ENCODE measurements at regions not wholly inside any gene's neighbourhood (a gene's known extent, or its start where the extent isn't known, plus 50 kb on each side); places are given as distances from the start of the nearest gene placed in this dataset.

DNA sequence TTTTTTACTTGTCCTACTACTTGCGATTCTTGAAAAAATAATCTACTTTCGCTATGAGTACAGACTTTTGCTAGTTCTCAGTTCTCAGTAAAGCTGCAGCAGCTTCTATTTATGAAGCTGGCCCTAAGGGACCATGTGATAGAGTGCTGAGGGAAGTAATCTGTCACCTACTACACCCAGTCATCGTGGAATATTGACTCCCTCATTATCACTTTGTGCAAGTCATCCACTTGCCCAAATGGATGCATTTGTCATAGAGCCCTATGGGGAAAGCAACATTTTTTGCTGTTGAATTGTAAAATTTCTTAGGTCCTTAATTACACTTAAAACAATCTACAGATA, 1919.8 kb downstream of the SUCLG1 start:
- no peak for DNase-seq (ENCODE audit: low read depth in 1 of 2, low spot score in 1 of 2)
- no peak for ATAC-seq
- no peaks in the 10 kb centered on the region for H3K4me1 ChIP-seq
- H3K9me3 ChIP-seq = 0 out of 3 replicates have a peak, but pooled peaks cover 2% of the 10 kb centered on the region
- H3K4me2 ChIP-seq = no peak overlapping the region
- ChIA-PET POLR2A (no interaction called here), CTCF (no interaction called here)
- TF ChIP-seq CBX8 (IDR thresholded peaks at IDR 0.05) = no peak
- no peak for TF ChIP-seq POLR2A (IDR thresholded peaks at IDR 0.05; ENCODE audit: low read length)
- no peak for TF ChIP-seq PHF8 (IDR thresholded peaks at IDR 0.05; ENCODE audit: borderline replicate concordance, low read depth)
- no peak for TF ChIP-seq HOXB13 (CRISPR knock-in tag; IDR thresholded peaks at IDR 0.05; ENCODE audit: low read depth)
- peak; percentile 70 for TF ChIP-seq NFE2L2 (conservative IDR thresholded peaks at IDR 0.05; ENCODE audit: low read length)
- no peak for TF ChIP-seq FOSL2 (IDR thresholded peaks at IDR 0.05)
- TF ChIP-seq FOSL2 (CRISPR knock-in tag; IDR thresholded peaks at IDR 0.05) = no peak
- no peak for TF ChIP-seq NR3C1 (IDR thresholded peaks at IDR 0.05)
- TF ChIP-seq JUNB (IDR thresholded peaks at IDR 0.05) = no peak
- TF ChIP-seq MAZ (IDR thresholded peaks at IDR 0.05; ENCODE audit: borderline replicate concordance, low read depth, low read length) = no peak
- FAIRE-seq = no peak
- no peak overlapping the region for H3K27ac ChIP-seq
- H3K4me3 ChIP-seq = no peak overlapping the region
- 28% methylated on average over 3 of the region's 3 CpGs for WGBS (ENCODE audit: missing lambda C conversion rate)

DNA sequence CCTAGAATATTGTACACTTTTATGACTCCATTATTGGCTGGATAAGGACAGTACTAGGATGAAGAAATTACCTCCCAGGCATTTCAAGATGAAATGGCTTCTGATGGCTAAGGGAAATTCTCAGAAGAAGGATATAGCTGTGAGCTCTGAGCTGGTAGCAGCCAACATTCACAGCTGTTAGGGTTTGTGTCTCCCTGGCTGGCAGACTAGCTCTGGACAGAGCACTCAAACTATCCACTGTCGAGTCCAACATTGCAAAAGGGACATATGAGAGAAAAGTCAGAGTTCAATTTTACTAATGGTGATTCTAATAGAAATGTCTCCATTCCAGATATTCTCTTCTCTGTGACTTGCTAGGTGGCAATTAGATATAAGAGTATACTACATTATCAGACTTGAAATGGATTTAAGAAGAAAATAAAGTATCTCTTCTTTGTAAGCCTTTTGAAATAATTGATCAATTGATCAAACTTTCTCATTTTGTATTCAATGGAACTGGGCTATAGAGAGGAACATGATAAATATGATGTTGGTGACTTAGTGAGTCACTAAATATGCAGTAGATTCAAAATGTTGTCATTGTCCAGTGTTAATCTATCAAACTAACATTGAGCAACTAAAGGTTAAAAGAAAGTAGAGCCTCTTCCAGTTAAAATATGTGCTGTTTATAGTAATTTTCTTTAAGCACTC, 1920.3 kb downstream of the SUCLG1 start:
- TF ChIP-seq FOXS1 (CRISPR knock-in tag; IDR thresholded peaks at IDR 0.05) (no peak), RCOR1 (IDR thresholded peaks at IDR 0.05; ENCODE audit: low read depth, low read length) (no peak), ZSCAN20 (CRISPR knock-in tag; IDR thresholded peaks at IDR 0.05) (no peak), HDAC2 (IDR thresholded peaks at IDR 0.05) (no peak), HOXA7 (CRISPR knock-in tag; IDR thresholded peaks at IDR 0.05) (no peak), EP300 (IDR thresholded peaks at IDR 0.05) (no peak), HOXB5 (CRISPR knock-in tag; IDR thresholded peaks at IDR 0.05) (no peak), NR3C1 (IDR thresholded peaks at IDR 0.05) (no peak), RAD21 (conservative IDR thresholded peaks at IDR 0.05 in 1 of 2, IDR thresholded peaks at IDR 0.05 in 1 of 2) (no peak), CHD2 (IDR thresholded peaks at IDR 0.05; ENCODE audit: low read length, partially characterized antibody) (no peak), KDM5A (IDR thresholded peaks at IDR 0.05) (no peak), EHF (CRISPR knock-in tag; IDR thresholded peaks at IDR 0.05) (no peak), ZFP36 (IDR thresholded peaks at IDR 0.05; ENCODE audit: borderline replicate concordance, partially characterized antibody) (no peak)
- TF ChIP-seq, protein P1, sequence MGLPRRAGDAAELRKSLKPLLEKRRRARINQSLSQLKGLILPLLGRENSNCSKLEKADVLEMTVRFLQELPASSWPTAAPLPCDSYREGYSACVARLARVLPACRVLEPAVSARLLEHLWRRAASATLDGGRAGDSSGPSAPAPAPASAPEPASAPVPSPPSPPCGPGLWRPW (IDR thresholded peaks at IDR 0.05) = no peak
- H3K9me3 ChIP-seq = 0 out of 3 replicates have a peak, but pooled peaks cover 2% of the 10 kb centered on the region
- H3K4me2 ChIP-seq = no peak overlapping the region
- no peak for FAIRE-seq
- ATAC-seq = no peak
- H3K27ac ChIP-seq = no peak overlapping the region
- 8% methylated on average over 1 of the region's 1 CpG for WGBS (ENCODE audit: missing lambda C conversion rate)
- H3K4me1 ChIP-seq = no peaks in the 10 kb centered on the region
- DNase-seq (ENCODE audit: low read depth in 1 of 2, low spot score in 1 of 2) = no peak
- ChIA-PET CTCF (no interaction called here), POLR2A (no interaction called here)
- H3K4me3 ChIP-seq = no peak overlapping the region

DNA sequence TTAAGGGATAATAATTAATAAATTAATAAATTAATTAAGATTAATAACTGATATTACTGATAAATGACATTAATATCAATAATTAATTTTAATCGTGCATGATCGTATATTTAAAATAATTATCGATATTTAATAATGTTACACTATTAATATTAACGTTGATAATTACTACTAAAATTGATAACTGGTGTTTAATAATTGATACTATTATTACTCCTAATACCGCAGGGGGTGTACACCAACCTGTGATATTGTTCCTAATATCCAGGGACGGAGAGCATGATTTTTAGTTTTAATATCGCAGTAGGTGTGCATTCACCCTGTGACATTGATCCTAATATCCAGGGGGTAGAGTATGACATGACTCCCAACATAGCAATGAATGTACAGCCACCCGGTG, 1930.8 kb downstream of the SUCLG1 start:
- ChIA-PET CTCF (no interaction called here), POLR2A (no interaction called here)
- DNase-seq (ENCODE audit: low read depth in 1 of 2, low spot score in 1 of 2) (no peak), ATAC-seq (no peak), FAIRE-seq (no peak)
- Histone ChIP-seq H3K4me2 (no peak overlapping the region), H3K27ac (no peak overlapping the region), H3K4me3 (no peak overlapping the region), H3K4me1 (no peaks in the 10 kb centered on the region), H3K9me3 (peaks cover 8% of the 10 kb centered on the region; the same call in 1 of the 3 replicates)
- TF ChIP-seq EHMT2 (IDR thresholded peaks at IDR 0.05; ENCODE audit: low read depth) (no peak), CBX2 (IDR thresholded peaks at IDR 0.05; ENCODE audit: borderline replicate concordance, low read depth) (no peak)
- TF ChIP-seq, protein P2, sequence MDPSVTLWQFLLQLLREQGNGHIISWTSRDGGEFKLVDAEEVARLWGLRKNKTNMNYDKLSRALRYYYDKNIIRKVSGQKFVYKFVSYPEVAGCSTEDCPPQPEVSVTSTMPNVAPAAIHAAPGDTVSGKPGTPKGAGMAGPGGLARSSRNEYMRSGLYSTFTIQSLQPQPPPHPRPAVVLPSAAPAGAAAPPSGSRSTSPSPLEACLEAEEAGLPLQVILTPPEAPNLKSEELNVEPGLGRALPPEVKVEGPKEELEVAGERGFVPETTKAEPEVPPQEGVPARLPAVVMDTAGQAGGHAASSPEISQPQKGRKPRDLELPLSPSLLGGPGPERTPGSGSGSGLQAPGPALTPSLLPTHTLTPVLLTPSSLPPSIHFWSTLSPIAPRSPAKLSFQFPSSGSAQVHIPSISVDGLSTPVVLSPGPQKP (IDR thresholded peaks at IDR 0.05; ENCODE audit: low read depth, low read length) = no peak
- TF ChIP-seq, protein P3, sequence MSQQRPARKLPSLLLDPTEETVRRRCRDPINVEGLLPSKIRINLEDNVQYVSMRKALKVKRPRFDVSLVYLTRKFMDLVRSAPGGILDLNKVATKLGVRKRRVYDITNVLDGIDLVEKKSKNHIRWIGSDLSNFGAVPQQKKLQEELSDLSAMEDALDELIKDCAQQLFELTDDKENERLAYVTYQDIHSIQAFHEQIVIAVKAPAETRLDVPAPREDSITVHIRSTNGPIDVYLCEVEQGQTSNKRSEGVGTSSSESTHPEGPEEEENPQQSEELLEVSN (IDR thresholded peaks at IDR 0.05; ENCODE audit: borderline replicate concordance, low read depth) = no peak
- WGBS (ENCODE audit: missing lambda C conversion rate) = 52% methylated on average over 8 of the region's 8 CpGs
